ENCODE measurements at regions not wholly inside any gene's neighbourhood (a gene's known extent, or its start where the extent isn't known, plus 50 kb on each side); places are given as distances from the start of the nearest gene placed in this dataset.

- peaks cover 18% of the 10 kb centered on the region for H3K4me1 ChIP-seq (ENCODE audit: low read length)
- H3K36me3 ChIP-seq (replicated peaks; ENCODE audit: low read depth, low read length): no peaks in the 10 kb centered on the region
- H3K9ac ChIP-seq (ENCODE audit: low read length): no peak overlapping the region
- no peak for TF ChIP-seq CTCF (IDR thresholded peaks at IDR 0.05; ENCODE audit: low read depth, low read length)
- no peak for TF ChIP-seq EZH2phosphoT487 (IDR thresholded peaks at IDR 0.05; ENCODE audit: low read depth)
- no peak overlapping the region for H3K4me3 ChIP-seq (ENCODE audit: low read length)
- no peaks in the 10 kb centered on the region for H3K79me2 ChIP-seq (ENCODE audit: low read length)
- H4K20me1 ChIP-seq (ENCODE audit: insufficient read depth, low read length): no peaks in the 10 kb centered on the region
- H3K4me2 ChIP-seq (ENCODE audit: low read length): no peak overlapping the region
- H3K27ac ChIP-seq (ENCODE audit: low read length): no peak overlapping the region
- no peak overlapping the region for H2AFZ ChIP-seq (ENCODE audit: low read depth, low read length)
- no peaks in the 10 kb centered on the region for H3K9me3 ChIP-seq (ENCODE audit: insufficient read depth, low read length)
- H3K27me3 ChIP-seq (ENCODE audit: low read depth, low read length): no peaks in the 10 kb centered on the region
Measured at GRCh38 chr12:19763488-19763887, 324.2 kb downstream of the AEBP2 start.

- TF ChIP-seq CTCF (IDR thresholded peaks at IDR 0.05; ENCODE audit: low read depth, low read length) (no peak), EZH2phosphoT487 (IDR thresholded peaks at IDR 0.05; ENCODE audit: low read depth) (no peak)
- H3K9ac ChIP-seq (ENCODE audit: low read length): no peak overlapping the region
- no peaks in the 10 kb centered on the region for H3K36me3 ChIP-seq (replicated peaks; ENCODE audit: low read depth, low read length)
- H3K9me3 ChIP-seq (ENCODE audit: insufficient read depth, low read length): no peaks in the 10 kb centered on the region
- no peak overlapping the region for H3K4me3 ChIP-seq (ENCODE audit: low read length)
- no peak overlapping the region for H3K4me2 ChIP-seq (ENCODE audit: low read length)
- H3K27me3 ChIP-seq (ENCODE audit: low read depth, low read length): no peaks in the 10 kb centered on the region
- H3K79me2 ChIP-seq (ENCODE audit: low read length): no peaks in the 10 kb centered on the region
- no peak overlapping the region for H3K27ac ChIP-seq (ENCODE audit: low read length)
- H3K4me1 ChIP-seq (ENCODE audit: low read length): peaks cover 12% of the 10 kb centered on the region
- no peaks in the 10 kb centered on the region for H4K20me1 ChIP-seq (ENCODE audit: insufficient read depth, low read length)
- H2AFZ ChIP-seq (ENCODE audit: low read depth, low read length): no peak overlapping the region
Measured at GRCh38 chr12:19764408-19764807, 325.1 kb downstream of the AEBP2 start.

GRCh38 chr12:19771858-19772257, 332.6 kb downstream of the AEBP2 start:
- Histone ChIP-seq H4K20me1 (ENCODE audit: insufficient read depth, low read length) (no peaks in the 10 kb centered on the region), H3K4me1 (ENCODE audit: low read length) (no peaks in the 10 kb centered on the region), H3K4me3 (ENCODE audit: low read length) (no peak overlapping the region), H3K4me2 (ENCODE audit: low read length) (no peak overlapping the region), H3K27me3 (ENCODE audit: low read depth, low read length) (no peaks in the 10 kb centered on the region), H3K9me3 (ENCODE audit: insufficient read depth, low read length) (no peaks in the 10 kb centered on the region), H3K79me2 (ENCODE audit: low read length) (no peaks in the 10 kb centered on the region), H2AFZ (ENCODE audit: low read depth, low read length) (no peak overlapping the region), H3K27ac (ENCODE audit: low read length) (no peak overlapping the region), H3K9ac (ENCODE audit: low read length) (no peak overlapping the region), H3K36me3 (replicated peaks; ENCODE audit: low read depth, low read length) (no peaks in the 10 kb centered on the region)
- TF ChIP-seq EZH2phosphoT487 (IDR thresholded peaks at IDR 0.05; ENCODE audit: low read depth) (no peak), CTCF (IDR thresholded peaks at IDR 0.05; ENCODE audit: low read depth, low read length) (no peak)

- TF ChIP-seq EZH2phosphoT487 (IDR thresholded peaks at IDR 0.05; ENCODE audit: low read depth) (no peak), CTCF (IDR thresholded peaks at IDR 0.05; ENCODE audit: low read depth, low read length) (no peak)
- H3K4me1 ChIP-seq (ENCODE audit: low read length): no peaks in the 10 kb centered on the region
- no peak overlapping the region for H3K4me3 ChIP-seq (ENCODE audit: low read length)
- H3K27me3 ChIP-seq (ENCODE audit: low read depth, low read length): no peaks in the 10 kb centered on the region
- no peak overlapping the region for H3K4me2 ChIP-seq (ENCODE audit: low read length)
- H2AFZ ChIP-seq (ENCODE audit: low read depth, low read length): no peak overlapping the region
- H3K27ac ChIP-seq (ENCODE audit: low read length): no peak overlapping the region
- no peaks in the 10 kb centered on the region for H3K36me3 ChIP-seq (replicated peaks; ENCODE audit: low read depth, low read length)
- H3K79me2 ChIP-seq (ENCODE audit: low read length): no peaks in the 10 kb centered on the region
- H3K9me3 ChIP-seq (ENCODE audit: insufficient read depth, low read length): no peaks in the 10 kb centered on the region
- H4K20me1 ChIP-seq (ENCODE audit: insufficient read depth, low read length): no peaks in the 10 kb centered on the region
- no peak overlapping the region for H3K9ac ChIP-seq (ENCODE audit: low read length)
Measured at GRCh38 chr12:19772776-19773175, 333.5 kb downstream of the AEBP2 start.

Data from OCI-LY3 (cell line).